Kidney epithelial cell (primary cell): ENCODE measurements at regions not wholly inside any gene's neighbourhood (a gene's known extent, or its start where the extent isn't known, plus 50 kb on each side); places are given as distances from the start of the nearest gene placed in this dataset.

ENCODE experiments used
- DNase-seq: peaks from one replicate; pipeline ENCODE4 v3.0.0-alpha.2; 2010; ENCODE audit warnings: low read depth
- H3K27me3 ChIP-seq: 2 replicates; pipeline ENCODE4 v1.6.0; 2011; ENCODE audit warnings: low read length; ENCODE audit not compliant: control insufficient read depth, insufficient read depth
- H3K36me3 ChIP-seq: 2 replicates; pipeline ENCODE4 v1.5.1; 2011; ENCODE audit warnings: low read length; ENCODE audit not compliant: control insufficient read depth, insufficient read depth
- H3K4me3 ChIP-seq: 2 replicates; pipeline ENCODE4 v1.5.1; 2011; ENCODE audit warnings: low read depth, mild to moderate bottlenecking, control low read depth, low read length
- CTCF ChIP-seq: IDR thresholded peaks from 2 replicates; pipeline ENCODE4 v1.5.1; 2011; ENCODE audit warnings: mild to moderate bottlenecking, moderate library complexity, low read length, control low read depth, inconsistent platforms; ENCODE audit not compliant: insufficient read depth, poor library complexity, severe bottlenecking

- Histone ChIP-seq H3K27me3 (peaks cover 2% of the 10 kb centered on the region), H3K4me3 (no peak overlapping the region), H3K36me3 (no peaks in the 10 kb centered on the region)
- no peak for TF ChIP-seq CTCF
- DNase-seq = no peak
Observed at GRCh38 chr9:108609227-108609896, 246.4 kb downstream of the ACTL7B start.

GRCh38 chr9:108607607-108608006, 248.2 kb downstream of the ACTL7B start:
- no peak for TF ChIP-seq CTCF
- DNase-seq = no peak
- Histone ChIP-seq H3K27me3 (peaks cover 2% of the 10 kb centered on the region), H3K4me3 (no peak overlapping the region), H3K36me3 (no peaks in the 10 kb centered on the region)

GRCh38 chr9:108606401-108606800, 249.4 kb downstream of the ACTL7B start:
- no peaks in the 10 kb centered on the region for H3K36me3 ChIP-seq
- no peak overlapping the region for H3K4me3 ChIP-seq
- no peak for TF ChIP-seq CTCF
- DNase-seq = no peak
- no peaks in the 10 kb centered on the region for H3K27me3 ChIP-seq

- TF ChIP-seq CTCF = no peak
- Histone ChIP-seq H3K27me3 (no peaks in the 10 kb centered on the region), H3K36me3 (no peaks in the 10 kb centered on the region), H3K4me3 (no peak overlapping the region)
- no peak for DNase-seq
Observed at GRCh38 chr9:108603141-108603540, 252.6 kb downstream of the ACTL7B start.

- Histone ChIP-seq H3K4me3 (no peak overlapping the region), H3K27me3 (no peaks in the 10 kb centered on the region), H3K36me3 (no peaks in the 10 kb centered on the region)
- TF ChIP-seq CTCF = no peak
- no peak for DNase-seq
Observed at GRCh38 chr9:108600896-108601295, 254.9 kb downstream of the ACTL7B start.

- Histone ChIP-seq H3K27me3 (no peaks in the 10 kb centered on the region), H3K4me3 (no peak overlapping the region), H3K36me3 (no peaks in the 10 kb centered on the region)
- no peak for DNase-seq
- TF ChIP-seq CTCF = no peak
Observed at GRCh38 chr9:108599571-108599970, 256.2 kb downstream of the ACTL7B start.
